GDM1 (cell line): ENCODE measurements at regions not wholly inside any gene's neighbourhood (a gene's known extent, or its start where the extent isn't known, plus 50 kb on each side); places are given as distances from the start of the nearest gene placed in this dataset.
A peak's percentile ranks its signal among the peaks of the same experiment; 100 is the strongest.

Source experiments
- DNase-seq: peaks from one replicate; lab custom pipeline; 2025; lab: John Stamatoyannopoulos, UW

- DNase-seq = no peak
Observed at GRCh38 chr1:231108516-231109302, 53.1 kb upstream of the TRIM67 start.

GRCh38 chr1:231107600-231108326, 54.1 kb upstream of the TRIM67 start:
- no peak for DNase-seq

GRCh38 chr1:231107151-231107550, 54.7 kb upstream of the TRIM67 start:
- no peak for DNase-seq

DNA sequence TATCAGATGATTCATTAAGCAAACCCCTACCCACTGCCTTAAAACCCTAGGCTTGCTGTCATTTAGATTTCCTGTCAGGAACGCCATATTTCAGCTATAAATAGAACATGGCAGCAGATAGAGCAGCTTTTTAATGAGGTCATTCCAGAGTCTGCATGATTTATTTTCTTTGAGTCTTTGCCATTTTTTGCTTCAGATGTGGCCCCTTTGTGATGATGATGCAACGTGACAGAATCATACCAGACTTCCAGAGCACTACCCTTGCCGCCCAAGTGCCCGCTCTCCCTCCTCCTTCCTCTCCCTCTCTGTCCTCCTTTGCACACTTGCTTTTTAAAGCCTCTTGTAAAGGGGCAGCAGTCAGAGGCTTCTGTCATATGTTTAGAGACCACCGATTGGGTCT, 55.5 kb upstream of the TRIM67 start:
- DNase-seq = no peak

DNA sequence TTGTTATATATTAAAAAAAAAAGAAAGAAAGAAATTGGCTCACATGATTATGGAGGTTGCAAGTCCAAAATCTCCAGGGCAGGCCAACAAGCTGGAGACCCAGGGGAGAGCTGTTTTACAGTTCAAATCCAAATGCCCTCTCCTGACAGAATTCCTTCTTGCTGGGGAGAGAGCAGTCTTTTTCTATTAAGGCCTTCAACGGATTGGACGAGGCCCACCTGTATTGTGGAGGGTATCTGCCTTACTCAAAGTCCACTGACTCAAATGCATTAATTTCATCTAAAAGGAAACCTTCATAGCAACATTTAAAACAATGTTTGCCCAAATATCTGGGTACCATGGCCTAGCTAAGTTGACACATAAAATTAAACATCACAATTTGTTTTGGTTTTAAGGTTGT, 56.9 kb upstream of the TRIM67 start:
- no peak for DNase-seq

DNA sequence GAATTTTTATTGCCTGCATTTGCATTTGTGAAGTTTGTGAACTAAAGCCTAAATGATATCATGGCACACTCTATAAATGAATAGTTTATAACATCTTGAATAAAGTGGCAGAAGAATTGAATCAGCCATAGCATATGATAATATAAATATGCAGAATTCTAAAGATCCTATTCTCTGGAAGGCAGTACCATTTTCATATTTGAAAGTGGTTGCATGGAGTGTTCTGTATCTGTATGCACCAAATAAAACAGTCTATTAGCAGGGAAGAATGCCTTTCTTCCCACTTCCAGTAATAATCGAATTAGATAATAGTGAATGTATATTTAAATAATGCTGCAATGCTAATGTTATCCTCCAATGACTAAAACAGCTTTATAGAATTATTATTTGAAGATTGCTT, 57.9 kb upstream of the TRIM67 start:
- DNase-seq = no peak

DNA sequence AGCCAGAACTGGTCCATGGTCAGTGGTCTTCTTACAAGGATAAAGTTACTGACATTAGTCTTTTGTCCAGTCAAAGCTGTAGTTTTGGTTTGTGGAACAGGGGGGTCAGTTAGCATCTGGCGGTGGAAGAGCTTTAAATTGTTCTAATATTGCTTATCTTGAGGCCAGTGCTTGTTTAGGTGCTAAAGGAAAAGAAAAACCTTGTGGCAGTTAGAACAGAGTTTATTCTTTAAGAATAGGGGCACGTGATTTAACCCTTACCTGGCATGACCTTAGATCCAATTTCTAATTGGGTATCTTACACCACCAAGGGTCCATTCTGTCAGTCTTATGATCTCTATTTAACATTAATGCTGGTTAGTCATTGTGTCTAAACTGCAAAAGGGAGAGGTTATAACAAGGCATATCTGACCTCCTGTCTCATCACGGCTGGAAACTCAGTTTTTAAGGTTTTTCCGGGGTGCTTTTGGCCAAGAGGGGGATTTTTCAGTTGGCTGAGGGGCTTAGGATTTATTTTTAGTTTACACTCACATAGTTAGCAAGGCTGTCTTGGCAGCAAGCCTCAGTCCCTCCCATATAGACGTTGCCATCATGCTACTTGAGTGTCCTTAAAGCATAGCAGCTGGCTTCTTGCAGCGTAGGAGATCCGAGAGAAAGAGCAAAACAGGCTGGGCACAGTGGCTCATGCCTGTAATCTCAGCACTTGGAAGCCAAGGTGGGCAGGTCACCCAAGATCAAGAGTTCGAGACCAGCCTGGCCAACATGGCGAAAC, 60.1 kb upstream of the FAM89A start:
- no peak for DNase-seq

- DNase-seq = no peak
Observed at GRCh38 chr1:231099311-231099710, 59.3 kb upstream of the FAM89A start.

DNA sequence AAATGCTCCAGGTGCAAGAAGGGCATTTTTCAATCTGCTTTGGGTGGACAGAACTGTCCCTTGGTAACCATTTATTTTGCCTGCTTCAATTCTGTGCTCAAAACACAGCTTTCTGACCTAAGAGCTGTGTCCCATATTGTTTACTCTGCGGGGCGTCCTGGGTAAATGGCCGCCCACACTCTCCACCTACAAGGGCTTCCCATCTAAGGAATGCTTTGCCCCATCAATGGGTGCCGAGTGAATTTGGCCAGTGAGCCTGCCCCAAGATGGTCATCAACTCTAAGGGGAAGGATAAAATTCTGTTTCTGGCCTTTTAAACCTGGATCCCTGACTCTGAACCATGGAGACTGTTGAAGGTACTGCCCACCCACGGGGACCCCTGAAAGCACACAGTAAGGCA, 55.5 kb upstream of the FAM89A start:
- no peak for DNase-seq

- DNase-seq = no peak
Observed at GRCh38 chr1:231094421-231094820, 54.4 kb upstream of the FAM89A start.

DNA sequence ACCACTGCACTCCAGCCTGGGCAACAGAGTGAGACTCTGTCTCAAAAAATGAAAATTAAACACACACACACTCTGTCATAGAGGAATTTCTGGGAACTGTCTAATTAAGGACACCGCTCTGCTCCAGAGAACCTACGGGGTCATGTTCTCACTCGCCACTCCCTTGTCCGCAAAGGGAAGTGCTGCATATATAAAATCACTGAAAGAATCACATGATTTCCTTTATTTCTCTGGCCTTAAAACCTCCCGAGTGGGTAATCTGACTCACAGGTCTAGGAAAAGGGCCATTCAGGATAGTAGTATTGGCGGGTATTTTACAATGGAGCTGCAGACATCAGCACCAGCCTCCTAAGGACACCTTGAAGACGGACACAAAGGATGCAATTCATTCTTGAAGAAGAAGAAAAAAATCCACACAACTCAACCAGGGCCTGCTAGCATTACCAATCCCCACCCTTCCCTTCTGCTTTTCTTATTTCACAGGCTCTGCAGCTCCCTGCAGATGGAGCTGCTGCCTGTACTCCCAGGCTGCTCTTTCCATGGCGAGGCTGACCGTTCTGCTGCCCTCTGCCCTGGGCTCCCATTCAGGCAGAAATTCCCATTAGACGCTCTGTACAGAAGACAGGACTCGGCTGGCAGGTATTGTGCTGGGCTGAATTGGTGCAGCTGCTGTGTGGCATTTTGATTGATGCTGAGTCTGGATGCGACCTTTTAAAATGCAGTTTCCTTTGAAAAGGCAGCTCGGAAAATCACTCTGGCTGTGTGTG, 53.3 kb upstream of the FAM89A start:
- no peak for DNase-seq

DNA sequence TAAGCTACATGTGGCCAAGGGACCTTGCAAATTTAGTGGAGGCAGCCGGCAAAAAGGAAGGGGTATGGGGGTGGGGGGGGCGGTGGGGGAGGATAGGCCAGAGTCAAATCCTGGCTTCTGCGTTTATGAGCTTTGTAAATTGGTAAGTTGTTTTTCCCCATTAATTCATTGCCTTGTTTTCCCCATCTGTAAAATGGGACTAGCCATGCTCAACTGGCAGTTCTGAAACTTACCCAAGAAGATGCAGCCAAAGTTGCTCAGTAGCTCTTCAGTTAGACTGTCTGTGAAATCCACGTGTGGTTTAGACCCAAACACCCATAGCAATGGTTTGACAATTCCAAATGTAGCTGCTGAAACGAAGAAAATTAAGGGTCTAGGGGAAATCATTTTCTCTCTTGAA, 52.3 kb upstream of the FAM89A start:
- no peak for DNase-seq

- peak; percentile 31 for DNase-seq
Observed at GRCh38 chr1:231091831-231092301, 51.8 kb upstream of the FAM89A start.

DNA sequence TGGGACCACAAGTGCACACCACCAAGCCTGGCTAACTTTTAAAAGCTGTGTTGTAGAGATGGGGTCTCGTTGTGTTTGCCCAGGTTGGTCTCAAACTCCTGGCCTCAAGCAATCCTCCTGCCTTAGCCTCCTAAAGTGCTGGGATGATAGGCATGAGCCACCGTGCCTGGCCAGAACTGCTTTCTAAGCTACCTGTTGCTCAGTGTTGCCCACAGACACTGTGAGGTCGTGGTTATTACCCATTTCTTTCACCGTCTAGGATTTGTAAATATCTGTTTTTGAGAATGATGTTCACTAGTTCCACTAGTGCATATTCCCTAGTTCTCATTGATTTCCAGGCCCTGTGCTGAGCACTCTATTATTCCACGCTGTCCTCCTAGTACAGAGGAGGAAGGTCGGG, 51.4 kb upstream of the FAM89A start:
- no peak for DNase-seq
